ENCODE measurements at regions not wholly inside any gene's neighbourhood (a gene's known extent, or its start where the extent isn't known, plus 50 kb on each side); places are given as distances from the start of the nearest gene placed in this dataset.
"Not testable (repeated sequence)": the region's sequence is repeated elsewhere in the genome, so short reads cannot be mapped to it uniquely, and the experiment has no call there.

DNA sequence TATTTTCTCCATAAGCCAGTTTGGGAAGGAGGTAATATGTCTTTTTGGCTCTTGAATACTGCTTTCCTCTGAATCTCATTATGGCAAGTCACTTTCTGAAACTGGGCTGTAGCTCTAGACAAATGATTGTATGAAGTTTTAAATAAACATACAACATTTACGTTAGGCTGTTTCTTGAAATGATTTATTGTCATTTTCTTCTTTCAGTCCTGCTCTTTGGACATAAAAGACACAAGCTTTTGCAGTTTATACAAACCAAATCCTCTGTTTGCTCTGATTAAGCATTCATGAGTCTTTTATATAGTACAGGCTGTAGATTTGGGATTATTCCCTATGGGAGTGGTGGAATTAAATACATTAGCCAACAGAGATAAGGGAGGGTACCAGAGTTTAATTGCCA is 139.7 kb downstream of the CEP120 start:
- H3K27me3 ChIP-seq (replicated peaks; ENCODE audit: control insufficient read depth, insufficient read depth, low read length) = no peaks in the 10 kb centered on the region; the same call in 1 of the 2 replicates
- DNase-seq (ENCODE audit: extremely low read depth, insufficient read length) = no peak
- H3K36me3 ChIP-seq (ENCODE audit: control insufficient read depth, insufficient read depth, low read length) = no peaks in the 10 kb centered on the region
- no peak overlapping the region for H3K4me3 ChIP-seq (replicated peaks; ENCODE audit: low read depth, low read length)
- TF ChIP-seq, protein P1, sequence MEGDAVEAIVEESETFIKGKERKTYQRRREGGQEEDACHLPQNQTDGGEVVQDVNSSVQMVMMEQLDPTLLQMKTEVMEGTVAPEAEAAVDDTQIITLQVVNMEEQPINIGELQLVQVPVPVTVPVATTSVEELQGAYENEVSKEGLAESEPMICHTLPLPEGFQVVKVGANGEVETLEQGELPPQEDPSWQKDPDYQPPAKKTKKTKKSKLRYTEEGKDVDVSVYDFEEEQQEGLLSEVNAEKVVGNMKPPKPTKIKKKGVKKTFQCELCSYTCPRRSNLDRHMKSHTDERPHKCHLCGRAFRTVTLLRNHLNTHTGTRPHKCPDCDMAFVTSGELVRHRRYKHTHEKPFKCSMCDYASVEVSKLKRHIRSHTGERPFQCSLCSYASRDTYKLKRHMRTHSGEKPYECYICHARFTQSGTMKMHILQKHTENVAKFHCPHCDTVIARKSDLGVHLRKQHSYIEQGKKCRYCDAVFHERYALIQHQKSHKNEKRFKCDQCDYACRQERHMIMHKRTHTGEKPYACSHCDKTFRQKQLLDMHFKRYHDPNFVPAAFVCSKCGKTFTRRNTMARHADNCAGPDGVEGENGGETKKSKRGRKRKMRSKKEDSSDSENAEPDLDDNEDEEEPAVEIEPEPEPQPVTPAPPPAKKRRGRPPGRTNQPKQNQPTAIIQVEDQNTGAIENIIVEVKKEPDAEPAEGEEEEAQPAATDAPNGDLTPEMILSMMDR (IDR thresholded peaks at IDR 0.05; ENCODE audit: insufficient read depth, low read length, poor library complexity, severe bottlenecking) = no peak

GRCh38 chr5:123283031-123283430 is 140.2 kb downstream of the CEP120 start:
- Histone ChIP-seq H3K4me3 (replicated peaks; ENCODE audit: low read depth, low read length) (no peak overlapping the region), H3K27me3 (replicated peaks; ENCODE audit: control insufficient read depth, insufficient read depth, low read length) (no peaks in the 10 kb centered on the region; the same call in 1 of the 2 replicates), H3K36me3 (ENCODE audit: control insufficient read depth, insufficient read depth, low read length) (no peaks in the 10 kb centered on the region)
- DNase-seq (ENCODE audit: extremely low read depth, insufficient read length) = no peak
- TF ChIP-seq, protein P1 (IDR thresholded peaks at IDR 0.05; ENCODE audit: insufficient read depth, low read length, poor library complexity, severe bottlenecking) = no peak

GRCh38 chr5:123282444-123282843 is 140.8 kb downstream of the CEP120 start:
- H3K36me3 ChIP-seq (ENCODE audit: control insufficient read depth, insufficient read depth, low read length) = no peaks in the 10 kb centered on the region
- TF ChIP-seq, protein P1 (IDR thresholded peaks at IDR 0.05; ENCODE audit: insufficient read depth, low read length, poor library complexity, severe bottlenecking) = no peak
- no peak for DNase-seq (ENCODE audit: extremely low read depth, insufficient read length)
- no peaks in the 10 kb centered on the region; the same call in 1 of the 2 replicates for H3K27me3 ChIP-seq (replicated peaks; ENCODE audit: control insufficient read depth, insufficient read depth, low read length)
- no peak overlapping the region for H3K4me3 ChIP-seq (replicated peaks; ENCODE audit: low read depth, low read length)

GRCh38 chr5:123280854-123281253 is 142.3 kb downstream of the CEP120 start:
- H3K36me3 ChIP-seq (ENCODE audit: control insufficient read depth, insufficient read depth, low read length); H3K4me3 ChIP-seq (replicated peaks; ENCODE audit: low read depth, low read length); H3K27me3 ChIP-seq (replicated peaks; ENCODE audit: control insufficient read depth, insufficient read depth, low read length); DNase-seq (ENCODE audit: extremely low read depth, insufficient read length): not testable (repeated sequence)

DNA sequence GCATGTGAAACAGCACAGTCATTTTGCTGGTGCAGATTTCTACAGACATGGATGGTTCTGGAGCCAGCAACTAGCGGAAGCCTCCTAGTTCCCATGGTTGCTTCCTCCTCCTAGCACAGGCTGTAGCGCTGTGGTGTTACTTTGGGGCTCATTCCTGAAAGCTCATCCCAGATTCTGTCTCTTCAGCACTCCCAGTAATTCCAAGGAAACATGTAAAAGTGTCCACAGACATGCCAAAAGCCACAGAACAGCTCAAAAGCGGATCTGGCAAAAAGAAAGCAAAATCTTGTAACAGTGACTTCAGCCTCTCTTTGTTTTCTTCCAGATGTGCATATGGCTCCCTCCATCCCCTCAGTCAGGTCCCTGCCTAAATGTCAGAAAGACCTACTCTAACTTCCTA is 144.1 kb downstream of the CEP120 start:
- Histone ChIP-seq H3K4me3 (replicated peaks; ENCODE audit: low read depth, low read length) (no peak overlapping the region), H3K27me3 (replicated peaks; ENCODE audit: control insufficient read depth, insufficient read depth, low read length) (no peaks in the 10 kb centered on the region; the same call in 1 of the 2 replicates), H3K36me3 (ENCODE audit: control insufficient read depth, insufficient read depth, low read length) (no peaks in the 10 kb centered on the region)
- no peak for DNase-seq (ENCODE audit: extremely low read depth, insufficient read length)
- TF ChIP-seq, protein P1 (IDR thresholded peaks at IDR 0.05; ENCODE audit: insufficient read depth, low read length, poor library complexity, severe bottlenecking) = no peak

DNA sequence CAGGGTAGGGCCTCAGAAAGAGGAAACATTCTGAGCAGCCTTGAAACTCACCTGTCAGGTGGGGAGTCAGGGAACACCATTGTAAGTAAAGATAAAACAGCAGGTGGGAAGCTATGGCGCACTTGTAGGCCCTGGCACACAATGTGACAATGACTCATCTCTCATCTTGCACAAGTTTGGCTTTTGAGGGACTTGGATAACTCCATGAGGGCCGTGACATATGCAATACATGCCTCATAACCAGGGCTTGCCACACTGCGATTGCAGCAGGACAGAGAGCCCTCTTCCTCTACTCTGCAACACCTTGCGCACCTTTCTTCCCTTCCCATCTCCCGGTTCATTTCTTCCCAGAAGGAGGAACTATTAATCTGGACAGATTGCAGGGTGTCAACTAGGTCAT is 144.9 kb downstream of the CEP120 start:
- H3K36me3 ChIP-seq (ENCODE audit: control insufficient read depth, insufficient read depth, low read length) = no peaks in the 10 kb centered on the region
- DNase-seq (ENCODE audit: extremely low read depth, insufficient read length) = no peak
- H3K4me3 ChIP-seq (replicated peaks; ENCODE audit: low read depth, low read length) = no peak overlapping the region
- no peaks in the 10 kb centered on the region; the same call in 1 of the 2 replicates for H3K27me3 ChIP-seq (replicated peaks; ENCODE audit: control insufficient read depth, insufficient read depth, low read length)
- TF ChIP-seq, protein P1 (IDR thresholded peaks at IDR 0.05; ENCODE audit: insufficient read depth, low read length, poor library complexity, severe bottlenecking) = no peak

Measured in GM06990 (cell line).